ENCODE measurements at regions not wholly inside any gene's neighbourhood (a gene's known extent, or its start where the extent isn't known, plus 50 kb on each side); places are given as distances from the start of the nearest gene placed in this dataset.

DNA sequence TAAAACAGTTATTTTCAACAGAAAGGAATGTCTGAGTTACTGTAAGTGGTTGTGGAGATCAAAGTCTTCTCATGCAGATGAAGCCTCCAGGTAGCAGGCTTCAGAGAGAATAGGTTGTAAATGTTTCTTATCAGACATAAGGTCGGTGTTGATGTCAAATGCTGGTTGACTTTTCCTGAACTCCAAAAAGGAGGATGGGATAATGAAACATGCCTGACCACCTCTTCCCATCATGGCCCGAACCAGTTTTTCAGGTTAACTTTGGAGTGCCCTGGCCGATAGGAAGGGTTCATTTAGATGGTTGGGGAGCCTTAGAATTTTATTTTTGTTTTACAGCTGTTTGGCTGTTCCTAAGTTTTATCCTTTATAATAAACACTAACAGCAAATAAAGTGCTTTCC lies 478.4 kb downstream of the ACTL7B start:
- H3K79me2 ChIP-seq (ENCODE audit: control insufficient read depth, low read length), result no peaks in the 10 kb centered on the region
- H3K27me3 ChIP-seq (ENCODE audit: control insufficient read depth, low read length), result no peaks in the 10 kb centered on the region
- H4K20me1 ChIP-seq (ENCODE audit: control insufficient read depth, insufficient read depth, low read depth, low read length), result no peaks in the 10 kb centered on the region
- TF ChIP-seq EZH2phosphoT487 (IDR thresholded peaks at IDR 0.05; ENCODE audit: borderline replicate concordance, low read length), result no peak
- TF ChIP-seq, protein P1, sequence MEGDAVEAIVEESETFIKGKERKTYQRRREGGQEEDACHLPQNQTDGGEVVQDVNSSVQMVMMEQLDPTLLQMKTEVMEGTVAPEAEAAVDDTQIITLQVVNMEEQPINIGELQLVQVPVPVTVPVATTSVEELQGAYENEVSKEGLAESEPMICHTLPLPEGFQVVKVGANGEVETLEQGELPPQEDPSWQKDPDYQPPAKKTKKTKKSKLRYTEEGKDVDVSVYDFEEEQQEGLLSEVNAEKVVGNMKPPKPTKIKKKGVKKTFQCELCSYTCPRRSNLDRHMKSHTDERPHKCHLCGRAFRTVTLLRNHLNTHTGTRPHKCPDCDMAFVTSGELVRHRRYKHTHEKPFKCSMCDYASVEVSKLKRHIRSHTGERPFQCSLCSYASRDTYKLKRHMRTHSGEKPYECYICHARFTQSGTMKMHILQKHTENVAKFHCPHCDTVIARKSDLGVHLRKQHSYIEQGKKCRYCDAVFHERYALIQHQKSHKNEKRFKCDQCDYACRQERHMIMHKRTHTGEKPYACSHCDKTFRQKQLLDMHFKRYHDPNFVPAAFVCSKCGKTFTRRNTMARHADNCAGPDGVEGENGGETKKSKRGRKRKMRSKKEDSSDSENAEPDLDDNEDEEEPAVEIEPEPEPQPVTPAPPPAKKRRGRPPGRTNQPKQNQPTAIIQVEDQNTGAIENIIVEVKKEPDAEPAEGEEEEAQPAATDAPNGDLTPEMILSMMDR (IDR thresholded peaks at IDR 0.05; ENCODE audit: low read depth, low read length, poor library complexity, severe bottlenecking), result no peak
- no peaks in the 10 kb centered on the region for H3K9me3 ChIP-seq (ENCODE audit: control insufficient read depth, insufficient read depth, low read length)
- H3K4me3 ChIP-seq (ENCODE audit: low read length), result no peak overlapping the region
- no peak overlapping the region for H3K27ac ChIP-seq (ENCODE audit: low read depth, low read length)
- H3K36me3 ChIP-seq (ENCODE audit: control insufficient read depth, low read length), result no peaks in the 10 kb centered on the region
- H3K4me1 ChIP-seq (ENCODE audit: control insufficient read depth, low read length), result no peaks in the 10 kb centered on the region
- no peak overlapping the region for H3K4me2 ChIP-seq (ENCODE audit: low read length)
- no peaks in the 10 kb centered on the region for H3F3A ChIP-seq (ENCODE audit: control insufficient read depth, insufficient read depth)
- no peaks in the 10 kb centered on the region for H3K9me2 ChIP-seq (replicated peaks; ENCODE audit: control insufficient read depth, low read length)

DNA sequence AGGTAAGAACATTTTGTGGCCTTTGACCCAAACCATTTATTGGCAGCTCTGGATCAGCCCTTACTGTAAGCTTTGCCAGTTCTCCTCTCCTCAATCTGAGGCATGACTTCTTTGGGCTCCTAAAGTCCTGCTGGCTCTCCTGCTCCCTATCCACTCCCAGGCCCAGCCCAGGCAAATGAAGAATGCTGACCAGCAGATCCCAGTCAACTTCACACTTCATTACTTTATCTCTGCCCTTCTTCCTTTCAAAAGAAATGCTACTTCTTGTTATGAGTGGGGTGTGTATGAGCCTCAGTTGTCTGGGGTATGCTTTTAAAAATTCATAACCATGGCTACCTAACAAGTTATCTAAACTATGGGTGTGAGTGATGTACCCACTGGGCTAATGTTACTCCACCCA lies 479.6 kb downstream of the ACTL7B start:
- TF ChIP-seq, protein P1 (IDR thresholded peaks at IDR 0.05; ENCODE audit: low read depth, low read length, poor library complexity, severe bottlenecking), result no peak
- no peak for TF ChIP-seq EZH2phosphoT487 (IDR thresholded peaks at IDR 0.05; ENCODE audit: borderline replicate concordance, low read length)
- H3K27ac ChIP-seq (ENCODE audit: low read depth, low read length), result no peak overlapping the region
- H3K79me2 ChIP-seq (ENCODE audit: control insufficient read depth, low read length), result no peaks in the 10 kb centered on the region

DNA sequence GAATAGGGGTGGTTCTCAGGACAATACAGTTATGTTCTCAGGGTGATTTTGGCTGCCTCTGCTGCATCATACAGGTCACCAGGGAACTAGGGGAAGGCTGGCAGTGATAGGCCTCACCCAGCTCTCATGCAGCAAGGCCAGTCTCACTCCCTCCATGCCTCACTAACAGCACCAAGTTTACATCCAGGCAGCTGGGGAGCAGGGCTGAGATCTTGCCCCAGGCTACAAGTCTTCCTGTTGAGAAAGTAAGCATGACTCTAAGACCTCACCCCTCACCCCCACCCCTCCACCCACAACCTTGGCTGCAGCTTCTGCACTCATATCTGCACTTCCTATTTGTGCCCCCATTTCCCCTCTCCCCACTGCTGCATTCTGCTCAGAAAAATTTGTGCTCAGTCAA lies 481.2 kb downstream of the ACTL7B start:
- Histone ChIP-seq H3K4me3 (ENCODE audit: low read length) (no peak overlapping the region), H3K4me1 (ENCODE audit: control insufficient read depth, low read length) (no peaks in the 10 kb centered on the region), H3F3A (ENCODE audit: control insufficient read depth, insufficient read depth) (no peaks in the 10 kb centered on the region), H4K20me1 (ENCODE audit: control insufficient read depth, insufficient read depth, low read depth, low read length) (no peaks in the 10 kb centered on the region), H3K27me3 (ENCODE audit: control insufficient read depth, low read length) (no peaks in the 10 kb centered on the region), H3K79me2 (ENCODE audit: control insufficient read depth, low read length) (no peaks in the 10 kb centered on the region), H3K27ac (ENCODE audit: low read depth, low read length) (no peak overlapping the region), H3K4me2 (ENCODE audit: low read length) (no peak overlapping the region), H3K36me3 (ENCODE audit: control insufficient read depth, low read length) (no peaks in the 10 kb centered on the region), H3K9me3 (ENCODE audit: control insufficient read depth, insufficient read depth, low read length) (no peaks in the 10 kb centered on the region), H3K9me2 (replicated peaks; ENCODE audit: control insufficient read depth, low read length) (no peaks in the 10 kb centered on the region)
- TF ChIP-seq, protein P1 (IDR thresholded peaks at IDR 0.05; ENCODE audit: low read depth, low read length, poor library complexity, severe bottlenecking), result no peak
- no peak for TF ChIP-seq EZH2phosphoT487 (IDR thresholded peaks at IDR 0.05; ENCODE audit: borderline replicate concordance, low read length)

More for the DNA sequence above, 479.6 kb downstream of the ACTL7B start:
- no peaks in the 10 kb centered on the region for H4K20me1 ChIP-seq (ENCODE audit: control insufficient read depth, insufficient read depth, low read depth, low read length)
- H3K4me2 ChIP-seq (ENCODE audit: low read length), result no peak overlapping the region
- no peaks in the 10 kb centered on the region for H3K9me3 ChIP-seq (ENCODE audit: control insufficient read depth, insufficient read depth, low read length)
- H3K4me3 ChIP-seq (ENCODE audit: low read length), result no peak overlapping the region
- no peaks in the 10 kb centered on the region for H3K36me3 ChIP-seq (ENCODE audit: control insufficient read depth, low read length)
- no peaks in the 10 kb centered on the region for H3F3A ChIP-seq (ENCODE audit: control insufficient read depth, insufficient read depth)
- H3K4me1 ChIP-seq (ENCODE audit: control insufficient read depth, low read length), result no peaks in the 10 kb centered on the region
- H3K9me2 ChIP-seq (replicated peaks; ENCODE audit: control insufficient read depth, low read length), result no peaks in the 10 kb centered on the region
- H3K27me3 ChIP-seq (ENCODE audit: control insufficient read depth, low read length), result no peaks in the 10 kb centered on the region

DNA sequence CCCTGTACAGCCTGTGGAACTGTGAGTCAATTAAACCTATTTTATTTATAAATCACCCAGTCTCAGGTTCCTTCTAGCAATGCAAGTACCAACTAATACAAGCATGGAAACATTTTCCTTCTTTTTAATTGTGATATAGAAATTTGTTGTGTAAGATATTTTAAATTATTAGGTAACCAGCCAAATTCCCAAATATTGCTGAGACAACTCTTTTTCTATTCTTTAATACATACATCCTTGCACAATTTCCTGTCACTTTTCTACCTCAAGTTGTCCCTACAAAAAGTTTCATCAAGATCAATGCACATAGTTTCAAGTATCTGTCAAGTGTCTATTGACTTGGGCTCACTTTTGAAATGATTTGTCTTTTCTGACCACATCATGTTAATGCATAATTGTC lies 488.6 kb downstream of the ACTL7B start:
- H3K36me3 ChIP-seq (ENCODE audit: control insufficient read depth, low read length), result no peaks in the 10 kb centered on the region
- no peaks in the 10 kb centered on the region for H3K4me1 ChIP-seq (ENCODE audit: control insufficient read depth, low read length)
- TF ChIP-seq, protein P1 (IDR thresholded peaks at IDR 0.05; ENCODE audit: low read depth, low read length, poor library complexity, severe bottlenecking), result no peak
- TF ChIP-seq EZH2phosphoT487 (IDR thresholded peaks at IDR 0.05; ENCODE audit: borderline replicate concordance, low read length), result no peak
- H3K4me3 ChIP-seq (ENCODE audit: low read length), result no peak overlapping the region
- no peaks in the 10 kb centered on the region for H4K20me1 ChIP-seq (ENCODE audit: control insufficient read depth, insufficient read depth, low read depth, low read length)
- H3K9me2 ChIP-seq (replicated peaks; ENCODE audit: control insufficient read depth, low read length), result no peaks in the 10 kb centered on the region
- H3F3A ChIP-seq (ENCODE audit: control insufficient read depth, insufficient read depth), result no peaks in the 10 kb centered on the region
- H3K4me2 ChIP-seq (ENCODE audit: low read length), result no peak overlapping the region
- H3K9me3 ChIP-seq (ENCODE audit: control insufficient read depth, insufficient read depth, low read length), result no peaks in the 10 kb centered on the region
- H3K27me3 ChIP-seq (ENCODE audit: control insufficient read depth, low read length), result no peaks in the 10 kb centered on the region
- H3K27ac ChIP-seq (ENCODE audit: low read depth, low read length), result no peak overlapping the region
- H3K79me2 ChIP-seq (ENCODE audit: control insufficient read depth, low read length), result no peaks in the 10 kb centered on the region
